Bronchial epithelial cell (primary cell): ENCODE measurements at regions not wholly inside any gene's neighbourhood (a gene's known extent, or its start where the extent isn't known, plus 50 kb on each side); places are given as distances from the start of the nearest gene placed in this dataset.

Experiments used
- DNase-seq: peaks from one replicate; pipeline ENCODE4 v3.0.0-alpha.2; 2010; ENCODE audit warnings: low read depth
- FAIRE-seq: peaks from 2 replicates; lab custom pipeline; 2011; peaks lifted over from hg19 to GRCh38; lab: Jason Lieb, UNC
- H3K27me3 ChIP-seq: 2 replicates; pipeline ENCODE4 v1.5.1; 2011; ENCODE audit warnings: low read length; ENCODE audit not compliant: control insufficient read depth, insufficient read depth
- H3K36me3 ChIP-seq: 2 replicates; pipeline ENCODE4 v1.5.1; 2011; ENCODE audit warnings: low read length; ENCODE audit not compliant: control insufficient read depth, insufficient read depth
- H3K4me3 ChIP-seq: 2 replicates; pipeline ENCODE4 v1.5.1; 2011; ENCODE audit warnings: mild to moderate bottlenecking, low read depth, low read length, control low read depth
- TF ChIP-seq, protein P1 (sequence below): IDR thresholded peaks from 2 replicates; pipeline ENCODE4 v1.5.1; 2011; ENCODE audit warnings: mild to moderate bottlenecking, moderate library complexity, low read length, control low read depth, inconsistent platforms; ENCODE audit not compliant: insufficient read depth, severe bottlenecking

- H3K4me3 ChIP-seq, result no peak overlapping the region
- FAIRE-seq (no peak), DNase-seq (no peak)
- TF ChIP-seq, protein P1, sequence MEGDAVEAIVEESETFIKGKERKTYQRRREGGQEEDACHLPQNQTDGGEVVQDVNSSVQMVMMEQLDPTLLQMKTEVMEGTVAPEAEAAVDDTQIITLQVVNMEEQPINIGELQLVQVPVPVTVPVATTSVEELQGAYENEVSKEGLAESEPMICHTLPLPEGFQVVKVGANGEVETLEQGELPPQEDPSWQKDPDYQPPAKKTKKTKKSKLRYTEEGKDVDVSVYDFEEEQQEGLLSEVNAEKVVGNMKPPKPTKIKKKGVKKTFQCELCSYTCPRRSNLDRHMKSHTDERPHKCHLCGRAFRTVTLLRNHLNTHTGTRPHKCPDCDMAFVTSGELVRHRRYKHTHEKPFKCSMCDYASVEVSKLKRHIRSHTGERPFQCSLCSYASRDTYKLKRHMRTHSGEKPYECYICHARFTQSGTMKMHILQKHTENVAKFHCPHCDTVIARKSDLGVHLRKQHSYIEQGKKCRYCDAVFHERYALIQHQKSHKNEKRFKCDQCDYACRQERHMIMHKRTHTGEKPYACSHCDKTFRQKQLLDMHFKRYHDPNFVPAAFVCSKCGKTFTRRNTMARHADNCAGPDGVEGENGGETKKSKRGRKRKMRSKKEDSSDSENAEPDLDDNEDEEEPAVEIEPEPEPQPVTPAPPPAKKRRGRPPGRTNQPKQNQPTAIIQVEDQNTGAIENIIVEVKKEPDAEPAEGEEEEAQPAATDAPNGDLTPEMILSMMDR, result no peak
- no peaks in the 10 kb centered on the region for H3K36me3 ChIP-seq
- H3K27me3 ChIP-seq, result no peaks in the 10 kb centered on the region
Observed at GRCh38 chr2:163231666-163232065, 393.1 kb upstream of the KCNH7 start.

GRCh38 chr2:163213661-163214081 is 375.1 kb upstream of the KCNH7 start:
- H3K4me3 ChIP-seq, result no peak overlapping the region
- no peak for FAIRE-seq
- no peaks in the 10 kb centered on the region for H3K27me3 ChIP-seq
- DNase-seq, result peak; percentile 7
- H3K36me3 ChIP-seq, result no peaks in the 10 kb centered on the region
- TF ChIP-seq, protein P1, result no peak

DNA sequence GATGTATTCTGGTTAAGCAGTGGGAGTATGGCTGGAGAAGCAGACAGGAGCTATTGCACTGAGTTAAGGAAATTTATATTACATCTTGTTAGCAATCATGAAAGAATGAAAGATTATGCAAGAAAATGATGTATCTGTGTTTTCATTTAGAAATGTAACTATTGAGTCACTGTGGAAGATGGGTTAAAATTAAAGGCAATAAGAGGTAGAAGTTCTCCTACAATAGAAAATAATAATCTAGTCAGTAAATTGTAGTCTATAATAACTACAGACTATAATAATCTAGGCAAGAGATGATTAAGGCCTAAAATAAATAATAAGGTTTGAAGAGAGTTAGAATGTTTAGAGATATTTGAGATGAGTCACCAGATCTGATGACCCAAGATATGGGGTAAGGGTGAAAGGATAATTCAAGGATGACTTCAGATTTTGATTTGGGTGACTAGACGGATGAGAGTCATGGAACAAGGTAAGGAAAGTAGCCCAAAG is 371.9 kb upstream of the KCNH7 start:
- Histone ChIP-seq H3K4me3 (no peak overlapping the region), H3K36me3 (no peaks in the 10 kb centered on the region), H3K27me3 (no peaks in the 10 kb centered on the region)
- TF ChIP-seq, protein P1, result no peak
- DNase-seq (peak; percentile 84), FAIRE-seq (no peak)

DNA sequence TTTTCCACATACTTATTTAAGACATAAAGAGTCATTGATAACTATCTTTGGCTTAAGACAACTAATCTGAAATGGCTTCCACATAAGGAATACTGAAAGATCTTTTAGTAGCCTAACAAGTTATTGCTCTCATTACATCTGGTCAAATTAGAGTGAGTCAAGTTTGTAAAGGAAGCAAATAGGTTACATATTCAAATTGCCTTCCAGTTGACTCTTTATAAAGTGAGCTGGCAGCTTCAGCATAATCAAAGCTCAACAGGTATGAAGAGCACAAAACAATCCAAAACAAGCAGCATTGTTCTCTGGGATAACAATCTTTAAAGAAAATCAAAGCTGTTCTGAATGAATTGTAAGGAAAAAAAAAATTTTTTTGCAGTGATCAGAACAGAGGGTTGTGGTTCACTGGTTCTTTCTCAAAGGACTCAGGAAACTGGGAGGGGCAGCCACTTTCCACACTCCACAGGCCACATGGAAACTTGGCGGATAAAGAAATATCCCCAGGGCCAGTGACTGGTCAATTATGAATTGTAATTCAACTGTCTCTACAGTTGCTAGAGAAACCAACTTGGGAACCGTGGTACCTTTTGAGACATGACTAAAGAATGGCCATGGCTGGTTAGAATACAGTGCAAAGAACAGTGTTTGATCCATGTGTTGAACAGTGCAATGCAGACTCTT is 369.3 kb upstream of the KCNH7 start:
- TF ChIP-seq, protein P1, result no peak
- Histone ChIP-seq H3K36me3 (no peaks in the 10 kb centered on the region), H3K27me3 (no peaks in the 10 kb centered on the region), H3K4me3 (no peak overlapping the region)
- peak; percentile 26 for DNase-seq
- no peak for FAIRE-seq

DNA sequence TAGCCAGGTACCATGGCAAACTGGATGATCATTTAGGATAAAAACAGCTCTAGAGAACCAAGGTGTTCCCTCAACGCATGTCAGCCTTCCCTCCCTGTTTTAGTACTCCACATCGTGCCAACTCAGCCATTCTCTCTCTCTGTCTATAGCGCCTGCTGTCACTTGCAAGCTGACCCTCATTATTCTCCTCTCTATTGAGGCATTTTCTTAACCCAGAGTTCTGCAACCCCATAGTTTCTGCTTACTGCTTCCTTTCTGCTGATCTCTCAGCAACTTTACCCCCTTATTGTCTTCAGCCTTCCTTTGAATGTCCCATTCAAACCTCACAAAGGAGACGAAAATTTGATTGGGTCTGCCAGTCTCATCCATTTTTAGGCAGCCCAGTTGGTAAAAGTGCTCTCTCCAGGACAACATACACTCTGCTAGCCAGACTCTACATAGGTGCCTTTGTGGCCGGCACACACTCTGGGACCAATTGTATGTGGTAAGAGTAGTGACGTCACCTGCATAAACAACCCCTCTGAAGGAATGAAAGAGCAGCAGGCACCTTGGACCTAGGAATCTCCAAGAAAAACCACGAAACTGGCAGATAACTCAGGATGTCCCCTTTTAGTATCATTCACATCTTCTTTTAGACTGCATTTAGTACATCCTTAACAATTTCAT is 367.2 kb upstream of the KCNH7 start:
- no peaks in the 10 kb centered on the region for H3K36me3 ChIP-seq
- FAIRE-seq (no peak), DNase-seq (no peak)
- no peaks in the 10 kb centered on the region for H3K27me3 ChIP-seq
- TF ChIP-seq, protein P1, result no peak
- no peak overlapping the region for H3K4me3 ChIP-seq
